ENCODE measurements at regions not wholly inside any gene's neighbourhood (a gene's known extent, or its start where the extent isn't known, plus 50 kb on each side); places are given as distances from the start of the nearest gene placed in this dataset.

DNA sequence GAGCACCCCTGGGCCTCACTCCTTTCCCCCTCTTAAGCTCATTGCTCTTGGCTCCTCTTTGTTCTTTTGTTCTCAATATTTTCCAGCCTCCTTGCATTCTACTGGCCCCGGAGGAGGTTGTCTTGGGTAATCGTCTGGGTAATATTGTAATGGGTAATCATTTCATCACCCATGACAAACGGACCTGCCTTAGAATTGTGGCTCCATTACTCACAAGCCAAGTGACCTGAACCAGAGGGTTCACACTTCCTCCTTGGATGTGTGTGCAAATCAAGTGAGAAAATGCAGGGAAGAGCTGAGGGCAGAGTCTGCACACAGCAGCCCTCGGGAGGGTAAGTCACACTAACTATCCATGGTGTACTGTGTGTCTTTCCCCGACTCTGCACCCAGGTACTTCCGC is 305.0 kb downstream of the BUD13 start:
- TF ChIP-seq, protein P1, sequence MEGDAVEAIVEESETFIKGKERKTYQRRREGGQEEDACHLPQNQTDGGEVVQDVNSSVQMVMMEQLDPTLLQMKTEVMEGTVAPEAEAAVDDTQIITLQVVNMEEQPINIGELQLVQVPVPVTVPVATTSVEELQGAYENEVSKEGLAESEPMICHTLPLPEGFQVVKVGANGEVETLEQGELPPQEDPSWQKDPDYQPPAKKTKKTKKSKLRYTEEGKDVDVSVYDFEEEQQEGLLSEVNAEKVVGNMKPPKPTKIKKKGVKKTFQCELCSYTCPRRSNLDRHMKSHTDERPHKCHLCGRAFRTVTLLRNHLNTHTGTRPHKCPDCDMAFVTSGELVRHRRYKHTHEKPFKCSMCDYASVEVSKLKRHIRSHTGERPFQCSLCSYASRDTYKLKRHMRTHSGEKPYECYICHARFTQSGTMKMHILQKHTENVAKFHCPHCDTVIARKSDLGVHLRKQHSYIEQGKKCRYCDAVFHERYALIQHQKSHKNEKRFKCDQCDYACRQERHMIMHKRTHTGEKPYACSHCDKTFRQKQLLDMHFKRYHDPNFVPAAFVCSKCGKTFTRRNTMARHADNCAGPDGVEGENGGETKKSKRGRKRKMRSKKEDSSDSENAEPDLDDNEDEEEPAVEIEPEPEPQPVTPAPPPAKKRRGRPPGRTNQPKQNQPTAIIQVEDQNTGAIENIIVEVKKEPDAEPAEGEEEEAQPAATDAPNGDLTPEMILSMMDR (IDR thresholded peaks at IDR 0.05): no peak
- no peak for TF ChIP-seq POLR2A (IDR thresholded peaks at IDR 0.05)
